GM12892 (cell line): ENCODE measurements at regions not wholly inside any gene's neighbourhood (a gene's known extent, or its start where the extent isn't known, plus 50 kb on each side); places are given as distances from the start of the nearest gene placed in this dataset.

ENCODE experiments used
- POLR2AphosphoS5 ChIP-seq: IDR thresholded peaks from 2 replicates; pipeline ENCODE4 v1.6.1; 2011; ENCODE audit warnings: low read depth, low read length, control low read depth
- TAF1 ChIP-seq: IDR thresholded peaks from 2 replicates; pipeline ENCODE4 v1.6.1; 2011; ENCODE audit warnings: low read depth, mild to moderate bottlenecking, control low read depth, low read length, borderline replicate concordance

- no peak for TF ChIP-seq POLR2AphosphoS5
- no peak for TF ChIP-seq TAF1
These were observed 61.4 kb upstream of the MOCS1 start for GRCh38 chr6:39995633-39996032.
